RKO (cell line): ENCODE measurements at regions not wholly inside any gene's neighbourhood (a gene's known extent, or its start where the extent isn't known, plus 50 kb on each side); places are given as distances from the start of the nearest gene placed in this dataset.

Source experiments
- DNase-seq: peaks from one replicate; pipeline ENCODE4 v3.0.0-alpha.2; 2016; ENCODE audit warnings: low spot score

DNA sequence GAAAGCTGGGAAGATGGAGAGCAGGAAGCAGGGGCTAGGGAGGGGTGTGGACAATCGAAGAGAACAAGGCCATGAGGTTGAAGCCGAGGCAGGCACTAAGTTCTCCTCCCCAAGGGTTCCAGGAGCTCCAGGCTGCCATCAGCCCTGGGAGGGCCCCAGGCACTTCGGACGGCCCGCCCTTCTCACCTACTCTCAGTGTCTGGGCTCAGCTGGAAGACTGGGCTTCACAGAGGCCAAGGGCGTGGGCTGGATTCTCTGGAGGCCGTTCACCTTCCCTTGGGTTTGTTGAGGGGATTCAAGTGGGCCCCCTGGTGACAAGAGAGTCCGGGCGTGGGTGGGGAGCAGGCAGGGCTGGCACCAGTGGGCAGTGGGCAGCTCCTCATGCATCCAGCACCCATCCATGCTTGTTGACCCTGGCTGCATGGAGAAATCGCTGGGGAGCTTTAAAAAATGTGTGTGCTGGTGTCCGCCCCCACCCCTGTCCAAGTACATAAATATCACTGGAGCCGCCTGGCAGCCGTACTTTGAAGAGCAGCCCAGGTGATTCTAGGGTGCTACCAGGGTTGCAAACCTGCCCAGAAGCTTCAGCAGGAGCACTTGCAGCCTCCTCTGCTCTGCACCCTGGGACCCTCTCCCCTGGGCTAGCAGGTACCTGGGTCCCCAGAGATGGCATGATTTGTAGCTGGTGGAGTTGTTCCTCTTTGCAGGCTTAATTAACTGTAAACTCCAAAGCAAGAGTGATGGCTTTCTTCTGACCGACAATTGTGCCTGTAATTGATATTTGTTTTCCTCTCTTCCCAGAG lies 74.3 kb downstream of the RTL6 start:
- DNase-seq = no peak

DNA sequence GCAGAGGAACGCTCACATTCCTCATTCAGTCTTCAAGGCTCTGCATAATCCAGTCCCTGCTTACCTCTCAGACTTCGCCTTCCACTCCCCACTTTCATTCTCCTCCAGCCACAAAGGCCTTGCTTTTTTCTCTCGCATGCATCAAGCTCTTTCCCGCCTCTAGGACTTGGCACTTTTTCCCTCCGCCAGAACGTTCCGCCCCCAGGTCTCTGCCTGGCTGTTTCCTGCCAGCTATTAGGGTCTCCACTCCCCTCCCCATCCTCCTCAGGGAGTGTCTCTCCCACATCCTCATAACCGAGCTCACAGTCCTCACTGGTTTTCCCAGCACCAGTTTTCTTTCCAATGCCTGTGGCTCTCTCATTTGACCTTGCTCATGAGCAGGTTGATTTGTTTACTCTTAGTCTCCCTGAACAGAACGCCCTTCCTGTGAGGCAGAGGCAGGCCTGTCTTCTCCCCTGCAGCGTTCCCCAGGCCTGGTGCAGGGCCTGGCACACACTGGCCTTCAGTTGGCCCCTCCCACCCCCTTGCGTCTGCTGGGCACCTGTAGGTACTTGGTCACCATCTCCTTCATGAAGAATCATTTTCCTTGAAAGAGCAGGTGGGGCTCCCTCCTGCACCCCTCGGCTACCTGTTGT lies 75.2 kb downstream of the RTL6 start:
- DNase-seq = no peak

DNA sequence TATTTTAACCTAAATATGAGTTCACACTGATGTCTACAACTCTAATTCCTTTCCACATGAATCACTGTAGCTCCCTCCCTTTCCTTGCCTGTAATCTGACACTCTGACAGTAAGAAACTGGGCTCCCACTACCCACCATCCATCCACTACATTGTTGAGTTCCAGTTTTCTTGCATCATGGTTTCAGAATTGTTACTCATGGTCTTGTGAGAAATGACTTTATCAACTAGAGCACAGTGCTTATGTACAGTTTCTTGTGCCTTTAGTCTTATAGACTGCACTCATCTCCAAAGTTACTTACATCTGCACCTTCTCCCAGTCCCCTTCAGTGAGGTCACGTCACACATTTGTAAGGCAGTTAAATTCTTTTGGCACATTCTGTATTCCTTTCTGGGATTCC lies 78.6 kb downstream of the RTL6 start:
- DNase-seq = peak; percentile 19

DNA sequence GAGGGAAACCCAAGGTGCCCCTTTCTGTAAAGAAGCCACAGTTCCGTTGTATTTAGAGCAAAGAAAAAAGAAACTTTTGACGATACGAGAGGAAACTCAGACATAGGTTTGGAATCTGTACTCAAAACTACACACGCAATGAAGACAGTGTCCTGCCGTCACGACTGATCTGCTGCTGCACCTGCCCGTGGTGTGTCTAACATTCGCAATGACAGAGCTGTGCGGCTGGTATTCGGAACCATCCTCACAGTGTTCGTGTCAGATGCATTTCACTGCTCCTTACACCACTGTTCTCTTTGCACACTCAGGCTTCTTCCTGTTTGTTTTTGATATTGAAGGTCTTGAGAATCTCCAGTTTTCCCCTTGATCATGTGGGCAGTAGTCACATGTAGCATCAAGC lies 84.8 kb downstream of the RTL6 start:
- DNase-seq = no peak

DNA sequence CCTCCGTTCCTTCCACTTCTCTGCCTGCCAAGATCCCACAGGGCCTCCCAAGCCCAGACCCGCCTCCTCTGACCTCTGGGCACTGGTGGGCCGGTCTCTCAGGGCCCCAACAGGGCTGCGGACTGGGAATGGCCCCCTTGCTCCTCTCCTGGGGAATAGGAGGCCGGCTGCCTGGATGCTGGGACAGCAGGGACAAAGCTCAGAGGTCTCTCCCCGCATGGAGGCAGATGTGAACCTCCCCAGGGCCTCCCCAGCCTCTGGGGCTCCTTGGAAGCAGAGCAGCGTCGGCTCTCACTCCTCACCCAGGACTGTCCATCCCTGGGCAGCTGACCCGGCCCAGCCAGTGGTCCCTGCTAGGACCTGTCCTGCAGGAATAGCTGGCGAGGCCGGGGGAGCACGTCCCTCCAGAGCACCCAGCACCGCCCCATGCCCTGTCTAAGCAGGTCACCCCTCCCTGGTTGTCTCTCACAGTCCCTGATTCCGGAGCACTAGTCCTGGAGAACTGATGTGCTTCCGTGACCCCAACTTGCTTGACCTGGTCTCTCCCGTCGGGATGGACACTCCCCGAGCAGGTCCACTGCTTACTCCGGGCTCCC lies 85.8 kb downstream of the RTL6 start:
- no peak for DNase-seq

DNA sequence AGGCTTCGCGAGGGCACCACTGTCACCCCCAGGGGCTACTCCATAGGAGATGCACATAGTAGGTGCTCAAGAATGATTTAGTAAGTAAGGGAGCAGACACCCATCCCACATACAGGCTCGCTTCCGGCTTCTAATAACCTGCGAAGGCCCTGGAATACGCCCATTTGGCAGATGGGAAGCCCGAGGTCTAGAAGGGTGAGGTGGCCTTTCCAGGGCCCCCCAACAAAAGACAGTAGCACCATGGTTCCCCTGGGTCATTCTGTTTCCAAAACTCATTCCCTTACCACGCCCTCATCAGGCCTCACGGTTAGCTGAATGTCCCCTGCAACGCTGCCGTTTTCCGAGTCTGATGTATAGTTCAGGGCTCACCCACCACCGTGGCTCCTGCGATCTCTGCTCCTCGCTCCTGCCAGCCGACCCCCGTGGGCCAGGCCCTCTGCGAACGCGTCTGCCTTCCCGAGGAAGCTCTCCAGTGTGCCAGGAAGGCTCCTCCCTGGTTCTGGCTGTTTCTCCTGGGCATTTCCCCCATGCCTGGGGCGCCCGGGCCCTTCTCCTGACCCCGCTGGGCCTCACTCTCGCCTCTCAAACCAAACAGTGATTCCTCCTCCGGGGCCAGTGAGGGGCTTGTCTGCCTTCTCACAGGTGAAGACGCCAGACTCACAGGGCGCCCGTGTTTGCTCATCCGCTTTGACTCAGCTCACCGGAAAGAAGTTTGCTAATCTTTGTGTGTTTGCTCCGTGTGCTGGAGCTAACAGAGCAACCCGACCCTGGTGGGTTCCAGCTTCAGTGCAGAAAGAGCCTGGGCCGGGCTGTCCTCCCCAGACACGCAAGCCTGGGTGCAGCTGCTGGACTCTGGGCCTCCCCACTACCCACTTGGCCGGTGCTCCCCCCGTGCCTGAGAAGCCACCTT lies 86.6 kb downstream of the RTL6 start:
- DNase-seq = no peak

DNA sequence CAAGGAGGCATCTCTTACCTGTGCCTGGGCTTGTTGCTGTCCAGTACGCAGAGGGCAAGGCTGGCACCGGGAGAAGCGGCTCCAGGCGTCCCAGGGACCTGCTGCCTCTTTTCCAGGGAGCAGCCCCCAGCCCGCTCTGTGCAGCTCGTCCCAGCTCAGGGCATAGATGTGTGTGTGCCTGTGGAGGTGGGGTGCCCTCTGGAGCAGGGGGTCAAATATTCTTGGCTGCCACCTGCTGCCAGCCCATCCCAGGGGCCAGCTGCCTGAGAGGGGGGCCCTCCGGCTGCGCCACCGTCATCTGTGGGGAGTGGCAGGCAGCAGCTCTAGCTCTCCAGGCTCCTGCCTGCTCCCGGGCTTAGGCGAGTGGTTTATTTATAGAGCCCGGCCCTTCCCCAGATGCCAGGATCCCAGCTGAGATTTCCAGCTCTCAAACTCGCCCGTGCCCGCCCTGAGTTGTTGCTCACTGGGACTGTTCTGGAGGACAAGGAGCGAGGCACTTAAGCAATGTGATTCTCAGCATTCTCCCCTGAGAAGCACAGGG lies 87.5 kb downstream of the RTL6 start:
- no peak for DNase-seq

DNA sequence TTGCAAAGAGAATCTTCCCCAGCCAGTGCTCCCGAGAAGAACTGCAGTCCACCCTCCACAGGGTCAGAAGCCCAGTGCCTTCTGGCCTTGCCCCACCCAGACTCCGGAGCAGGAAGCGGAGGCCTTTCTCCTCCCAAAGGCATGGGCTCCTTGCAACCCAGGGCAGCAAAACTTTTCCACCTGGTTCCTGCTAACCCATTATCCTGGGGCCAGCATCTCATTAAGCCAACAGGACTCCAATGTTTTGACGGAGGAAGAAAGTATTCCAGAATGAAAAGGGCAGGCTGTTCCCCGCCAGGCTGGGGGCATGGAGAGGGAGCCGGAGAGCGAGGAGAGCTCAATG lies 88.1 kb downstream of the RTL6 start:
- no peak for DNase-seq

GRCh38 chr22:44409211-44409973 lies 88.6 kb downstream of the RTL6 start:
- no peak for DNase-seq

DNA sequence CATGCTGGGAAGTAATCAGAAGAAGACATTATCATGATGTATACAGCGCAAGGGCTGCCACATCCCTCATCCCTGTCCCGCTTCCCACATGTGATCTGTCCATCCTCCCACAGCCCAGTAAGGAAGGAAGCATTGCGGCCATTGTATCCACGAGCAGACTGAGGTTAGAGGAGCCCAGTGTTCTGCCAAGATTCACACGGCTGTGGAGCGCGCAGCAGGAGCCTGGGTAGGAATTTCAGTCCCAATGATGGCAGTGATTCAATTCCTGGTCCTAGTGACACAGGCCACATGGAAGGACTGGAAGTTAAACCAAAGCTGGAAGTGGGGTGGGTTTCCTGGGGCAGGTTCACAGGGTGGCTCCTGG lies 89.2 kb downstream of the RTL6 start:
- DNase-seq = no peak

- no peak for DNase-seq
Measured at GRCh38 chr22:44407987-44408828, 89.8 kb downstream of the RTL6 start.

DNA sequence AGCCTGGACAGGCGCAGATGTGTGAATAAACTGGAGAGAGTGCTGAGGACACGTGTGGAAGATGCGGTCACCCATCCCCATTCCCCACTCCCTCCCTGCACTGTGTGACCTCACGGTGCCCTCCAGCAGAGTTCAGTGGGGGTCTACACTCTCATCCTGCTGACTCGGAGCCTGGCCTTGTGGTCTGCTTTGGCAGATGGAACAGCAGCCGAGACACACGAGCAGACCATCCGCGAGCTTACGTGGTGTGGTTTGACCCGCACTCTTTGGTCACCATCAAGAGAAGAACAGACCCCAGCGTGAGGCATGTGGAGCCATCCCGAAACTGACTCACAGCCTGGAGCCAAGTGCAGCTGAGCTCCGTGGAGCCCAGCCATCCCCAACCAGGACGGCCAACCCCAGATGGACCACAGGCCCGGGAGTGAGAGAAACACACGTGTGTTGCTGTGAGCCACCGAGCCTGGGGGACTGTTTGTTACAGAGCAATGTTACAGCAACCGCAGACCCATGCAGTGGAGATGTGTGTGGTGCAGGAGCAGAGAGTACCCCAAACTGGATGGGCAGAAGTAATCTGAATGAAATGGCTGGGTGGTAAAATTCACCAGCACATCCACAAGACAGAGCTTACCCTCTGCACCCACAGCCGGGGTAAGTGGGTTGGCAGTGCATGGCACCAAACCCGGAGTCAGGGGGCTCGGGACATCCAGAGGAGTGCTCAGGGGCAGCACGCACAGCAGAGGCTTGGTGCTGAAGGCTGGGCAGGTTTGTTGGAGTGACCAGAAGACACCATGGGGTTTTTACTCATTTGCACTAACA lies 90.7 kb downstream of the RTL6 start:
- DNase-seq = no peak

DNA sequence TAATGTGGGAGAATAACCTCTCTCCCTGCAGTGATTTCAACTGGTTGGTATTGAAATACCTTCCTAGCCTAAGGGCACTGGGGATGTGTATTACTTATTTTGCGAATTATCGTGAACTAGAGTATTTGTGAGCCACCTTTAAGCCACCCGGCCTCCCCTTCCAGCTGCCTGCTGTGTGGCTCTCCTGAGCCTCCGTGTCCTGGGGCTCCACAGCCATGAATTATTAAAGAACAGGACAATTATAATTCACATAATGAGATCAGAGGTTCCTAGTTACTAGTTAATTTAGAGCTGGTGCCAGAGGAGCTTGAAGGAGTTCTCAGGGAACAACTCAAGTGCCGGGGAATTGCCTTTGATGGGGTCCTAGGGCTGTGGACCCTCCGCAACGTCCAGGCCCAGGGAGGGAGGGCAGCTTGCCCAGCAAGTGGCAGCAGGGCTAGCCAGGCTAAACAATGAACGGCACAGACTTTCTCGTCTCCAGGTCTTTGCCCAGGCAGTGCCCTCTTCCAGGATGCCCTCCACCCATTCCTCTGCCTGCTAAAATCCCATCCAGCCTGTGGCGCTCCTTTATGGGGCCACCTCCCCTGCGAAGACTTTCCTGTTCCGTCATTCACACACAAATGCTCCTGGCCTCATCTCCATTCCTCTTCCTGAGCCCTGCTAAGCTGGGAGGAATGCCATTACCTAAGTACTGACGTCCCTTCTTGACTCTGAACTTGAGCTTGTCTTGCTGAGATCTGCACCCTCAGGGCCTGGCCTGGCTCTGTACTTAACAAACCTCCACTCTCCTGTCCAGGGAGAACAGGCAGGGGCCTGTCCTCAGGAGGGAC lies 91.5 kb downstream of the RTL6 start:
- no peak for DNase-seq

GRCh38 chr22:44405661-44406060 lies 92.4 kb downstream of the RTL6 start:
- DNase-seq = no peak

DNA sequence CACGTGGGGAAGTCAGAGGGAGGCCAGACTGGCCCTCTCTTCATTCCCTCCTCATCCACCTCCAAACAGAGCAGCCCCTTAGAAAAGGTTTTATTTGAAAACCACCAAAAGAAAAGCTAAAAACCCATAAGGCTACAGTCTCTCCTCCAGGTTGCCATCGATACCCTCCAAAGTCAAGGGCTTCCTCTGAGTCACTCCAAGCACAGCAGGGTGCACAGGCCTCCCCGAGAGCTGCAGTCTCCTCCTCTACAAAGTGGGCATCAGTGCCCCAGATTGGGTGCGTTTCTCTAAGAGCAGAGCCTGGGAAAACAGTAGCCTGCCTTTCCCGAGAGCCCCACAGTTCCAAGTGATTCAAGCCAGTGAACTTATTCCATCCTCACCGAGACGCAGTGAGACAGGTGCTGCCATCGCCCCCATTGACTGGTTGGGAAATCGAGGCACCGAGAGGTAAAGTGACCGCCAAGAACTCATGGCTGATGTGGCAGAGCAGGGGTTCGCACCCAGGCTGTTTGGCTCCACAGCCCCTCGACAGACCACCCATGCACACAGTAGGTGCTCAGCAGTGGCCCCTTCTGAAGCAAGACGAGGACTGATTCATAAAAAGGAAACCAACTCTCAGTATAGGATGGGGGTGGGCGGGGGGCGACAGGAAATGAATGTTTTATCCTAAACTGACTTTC lies 91.7 kb upstream of the SHISAL1 start:
- no peak for DNase-seq

DNA sequence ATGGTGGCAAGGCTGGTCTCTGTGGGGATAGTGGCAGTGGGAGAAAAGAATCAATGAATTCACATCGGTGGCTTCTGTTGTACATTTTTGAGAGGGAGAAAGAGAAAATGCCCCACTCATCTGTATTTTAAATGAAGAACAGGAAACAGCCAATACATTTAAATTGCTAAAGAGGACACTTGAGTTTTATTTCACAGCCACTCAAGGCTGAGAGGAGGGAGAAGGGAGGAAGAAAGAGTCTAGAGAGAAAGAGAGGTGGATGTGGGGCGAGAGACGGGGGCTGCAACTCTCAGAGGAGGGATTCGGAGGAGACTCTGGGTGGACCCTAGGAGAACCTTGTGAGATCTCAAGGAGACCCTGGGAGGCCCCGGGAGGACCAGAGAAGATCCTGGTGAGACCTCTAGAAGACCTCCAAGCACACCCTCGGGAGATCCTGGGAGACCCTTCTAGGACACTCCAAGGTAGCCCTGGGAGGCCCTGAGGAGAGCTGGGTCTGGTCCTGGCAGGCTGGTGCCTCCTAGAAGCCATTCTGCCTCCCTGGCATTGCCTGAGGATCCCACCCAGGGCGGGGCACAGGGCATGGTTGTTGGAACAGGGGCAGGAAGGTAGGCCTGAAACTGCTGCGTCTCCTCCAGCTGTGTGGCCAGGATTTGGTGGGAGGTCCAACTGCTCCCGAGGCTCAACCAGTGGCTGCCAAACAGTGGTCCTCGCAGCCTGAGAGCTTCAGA lies 91.0 kb upstream of the SHISAL1 start:
- no peak for DNase-seq

- DNase-seq = no peak
Measured at GRCh38 chr22:44403166-44403565, 90.4 kb upstream of the SHISAL1 start.
